OCI-LY7 (cell line): ENCODE measurements at regions not wholly inside any gene's neighbourhood (a gene's known extent, or its start where the extent isn't known, plus 50 kb on each side); places are given as distances from the start of the nearest gene placed in this dataset.

ENCODE experiments used
- EZH2phosphoT487 ChIP-seq: fragments of 200-600 bp; sonication (generic); IDR thresholded peaks from 2 replicates; pipeline ENCODE4 v1.6.1; 2018; ENCODE audit warnings: low read depth, borderline replicate concordance, mild to moderate bottlenecking, mixed run types, antibody characterized with exemption, low read length, moderate library complexity, mixed read lengths
- TF ChIP-seq, protein P1 (sequence below): fragments of 200-600 bp; sonication (generic); conservative IDR thresholded peaks from 2 replicates; pipeline ENCODE4 v1.5.1; 2014; ENCODE audit warnings: mild to moderate bottlenecking, antibody characterized with exemption, low read length, moderate library complexity, mixed read lengths

DNA sequence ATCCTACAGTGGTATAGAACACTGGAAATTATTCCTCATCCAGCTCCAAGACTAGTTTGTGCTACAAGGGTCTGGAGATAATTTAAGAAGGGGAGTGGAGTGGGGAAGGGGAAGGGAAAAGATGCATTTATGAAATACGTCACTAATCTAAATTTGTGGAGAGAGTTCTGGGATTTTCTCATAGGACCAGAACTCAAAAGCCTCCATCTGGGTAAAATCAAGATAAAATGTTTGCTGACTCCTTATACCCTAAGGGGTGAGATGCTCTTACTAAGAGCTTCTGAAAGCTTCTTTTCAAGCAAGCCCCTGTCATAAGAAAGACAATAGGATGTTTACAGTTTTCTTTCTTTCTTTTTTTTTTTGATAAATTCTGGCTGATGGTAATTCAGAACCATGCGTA lies 88.5 kb upstream of the RBMS1 start:
- no peak for TF ChIP-seq EZH2phosphoT487
- TF ChIP-seq, protein P1, sequence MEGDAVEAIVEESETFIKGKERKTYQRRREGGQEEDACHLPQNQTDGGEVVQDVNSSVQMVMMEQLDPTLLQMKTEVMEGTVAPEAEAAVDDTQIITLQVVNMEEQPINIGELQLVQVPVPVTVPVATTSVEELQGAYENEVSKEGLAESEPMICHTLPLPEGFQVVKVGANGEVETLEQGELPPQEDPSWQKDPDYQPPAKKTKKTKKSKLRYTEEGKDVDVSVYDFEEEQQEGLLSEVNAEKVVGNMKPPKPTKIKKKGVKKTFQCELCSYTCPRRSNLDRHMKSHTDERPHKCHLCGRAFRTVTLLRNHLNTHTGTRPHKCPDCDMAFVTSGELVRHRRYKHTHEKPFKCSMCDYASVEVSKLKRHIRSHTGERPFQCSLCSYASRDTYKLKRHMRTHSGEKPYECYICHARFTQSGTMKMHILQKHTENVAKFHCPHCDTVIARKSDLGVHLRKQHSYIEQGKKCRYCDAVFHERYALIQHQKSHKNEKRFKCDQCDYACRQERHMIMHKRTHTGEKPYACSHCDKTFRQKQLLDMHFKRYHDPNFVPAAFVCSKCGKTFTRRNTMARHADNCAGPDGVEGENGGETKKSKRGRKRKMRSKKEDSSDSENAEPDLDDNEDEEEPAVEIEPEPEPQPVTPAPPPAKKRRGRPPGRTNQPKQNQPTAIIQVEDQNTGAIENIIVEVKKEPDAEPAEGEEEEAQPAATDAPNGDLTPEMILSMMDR: no peak
